SH-SY5Y (cell line): ENCODE measurements at regions not wholly inside any gene's neighbourhood (a gene's known extent, or its start where the extent isn't known, plus 50 kb on each side); places are given as distances from the start of the nearest gene placed in this dataset.

Source experiments
- GATA2 ChIP-seq: IDR thresholded peaks from 2 replicates; pipeline ENCODE4 v1.6.1; 2011; ENCODE audit warnings: mild to moderate bottlenecking, low read depth, low read length
- GATA3 ChIP-seq: IDR thresholded peaks from 2 replicates; pipeline ENCODE4 v1.6.1; 2011; ENCODE audit warnings: low read depth, mild to moderate bottlenecking, low read length, moderate library complexity

- no peak for TF ChIP-seq GATA3
- TF ChIP-seq GATA2: no peak
Measured at GRCh38 chr3:41116851-41117250, 82.5 kb upstream of the CTNNB1 start.
